Fibroblast of peridontal ligament (primary cell): ENCODE measurements at regions not wholly inside any gene's neighbourhood (a gene's known extent, or its start where the extent isn't known, plus 50 kb on each side); places are given as distances from the start of the nearest gene placed in this dataset.

Source experiments
- DNase-seq: peaks from one replicate; pipeline ENCODE4 v3.0.0-alpha.2; 2010; ENCODE audit errors: extremely low read depth

GRCh38 chr7:31398815-31399214, 58.3 kb upstream of the NEUROD6 start:
- no peak for DNase-seq

- no peak for DNase-seq
Measured at GRCh38 chr7:31407178-31407676, 66.7 kb upstream of the NEUROD6 start.

- DNase-seq = no peak
Measured at GRCh38 chr7:31408140-31408729, 67.7 kb upstream of the NEUROD6 start.

GRCh38 chr7:31410265-31410664, 69.7 kb upstream of the NEUROD6 start:
- DNase-seq = no peak

GRCh38 chr7:31411416-31411815, 70.9 kb upstream of the NEUROD6 start:
- DNase-seq = no peak

- DNase-seq = no peak
Measured at GRCh38 chr7:31413766-31414165, 73.2 kb upstream of the NEUROD6 start.

GRCh38 chr7:31416381-31416870, 75.9 kb upstream of the NEUROD6 start:
- DNase-seq = no peak

- DNase-seq = no peak
Measured at GRCh38 chr7:31418928-31419327, 78.4 kb upstream of the NEUROD6 start.

GRCh38 chr7:31419505-31420055, 79.1 kb upstream of the NEUROD6 start:
- DNase-seq = no peak

- no peak for DNase-seq
Measured at GRCh38 chr7:31420948-31421347, 80.4 kb upstream of the NEUROD6 start.

- DNase-seq = no peak
Measured at GRCh38 chr7:31421607-31422006, 81.1 kb upstream of the NEUROD6 start.

GRCh38 chr7:31423994-31424393, 83.5 kb upstream of the NEUROD6 start:
- no peak for DNase-seq

GRCh38 chr7:31432176-31432575, 81.7 kb upstream of the ITPRID1 start:
- DNase-seq = no peak

- no peak for DNase-seq
Measured at GRCh38 chr7:31432836-31433340, 81.0 kb upstream of the ITPRID1 start.

GRCh38 chr7:31437250-31437865, 76.5 kb upstream of the ITPRID1 start:
- no peak for DNase-seq

- DNase-seq = no peak
Measured at GRCh38 chr7:31439165-31439564, 74.7 kb upstream of the ITPRID1 start.

- DNase-seq = no peak
Measured at GRCh38 chr7:31440511-31440910, 73.4 kb upstream of the ITPRID1 start.

GRCh38 chr7:31442626-31443025, 71.3 kb upstream of the ITPRID1 start:
- DNase-seq = no peak

GRCh38 chr7:31443457-31443856, 70.4 kb upstream of the ITPRID1 start:
- DNase-seq = peak; percentile 23

- no peak for DNase-seq
Measured at GRCh38 chr7:31444196-31444595, 69.7 kb upstream of the ITPRID1 start.

- DNase-seq = no peak
Measured at GRCh38 chr7:31445686-31446355, 68.1 kb upstream of the ITPRID1 start.

- no peak for DNase-seq
Measured at GRCh38 chr7:31448649-31449048, 65.2 kb upstream of the ITPRID1 start.
